Endothelial cell of umbilical vein (primary cell): ENCODE measurements at regions not wholly inside any gene's neighbourhood (a gene's known extent, or its start where the extent isn't known, plus 50 kb on each side); places are given as distances from the start of the nearest gene placed in this dataset.

Experiments used
- BruUV-seq: library from RNA; stranded (reverse); fragments of 400-500 nt; replicated peaks from 2 replicates; lab custom pipeline; 2021; lab: Mats Ljungman, UMichigan
- CTCF ChIA-PET: fragments of 300-600, 350-600 bp; sonication (Branson Sonifier 250); formaldehyde crosslinking; loops from one replicate; lab custom pipeline; 2021; ENCODE audit warnings: antibody characterized with exemption, inconsistent platforms; lab: Charles Lee
- POLR2A ChIA-PET: fragments of 300-600, 350-600 bp; sonication (Branson Sonifier 250); formaldehyde crosslinking; loops from one replicate; lab custom pipeline; 2021; ENCODE audit warnings: antibody characterized with exemption, inconsistent platforms; lab: Charles Lee
- DNase-seq: peaks from one replicate; pipeline ENCODE4 v3.0.0-alpha.2; 2011; ENCODE audit warnings: low read depth, low spot score
- FAIRE-seq: peaks from 2 replicates; lab custom pipeline; 2011; peaks lifted over from hg19 to GRCh38; lab: Jason Lieb, UNC
- H2AFZ ChIP-seq: 2 replicates; pipeline ENCODE4 v1.6.0; 2012; ENCODE audit warnings: low read depth, low read length, control low read depth, inconsistent platforms
- H3K27ac ChIP-seq: 2 replicates; pipeline ENCODE4 v1.5.1; 2011; ENCODE audit warnings: low read depth, mild to moderate bottlenecking, control low read depth, low read length, moderate library complexity; ENCODE audit not compliant: insufficient read depth
- H3K27me3 ChIP-seq, 2 experiments: 2 replicates each; pipeline versions ENCODE4 v1.6.0 to v1.6.1; 2011; ENCODE audit warnings: low read length in 2 of 2, mixed read lengths in 1 of 2; ENCODE audit not compliant: control insufficient read depth in 2 of 2, insufficient read depth in 2 of 2
- H3K36me3 ChIP-seq, 2 experiments: 2 replicates in 1 of 2; 3 replicates in 1 of 2; pipeline ENCODE4 v1.5.1; 2011; ENCODE audit warnings: low read length in 2 of 2, mild to moderate bottlenecking in 1 of 2, moderate library complexity in 1 of 2; ENCODE audit not compliant: control insufficient read depth in 2 of 2, insufficient read depth in 2 of 2; ENCODE audit errors: extremely low read depth in 1 of 2
- H3K4me1 ChIP-seq: 3 replicates; pipeline ENCODE4 v1.5.1; 2011; ENCODE audit warnings: mild to moderate bottlenecking, low read length; ENCODE audit not compliant: control insufficient read depth, insufficient read depth; ENCODE audit errors: extremely low read depth
- H3K4me2 ChIP-seq: 2 replicates; pipeline ENCODE4 v1.6.1; 2011; ENCODE audit warnings: low read length, control low read depth, mixed read lengths; ENCODE audit not compliant: insufficient read depth
- H3K4me3 ChIP-seq, 3 experiments: fragments of 200-600 bp in 1 of 3; sonication (generic), shearing (Covaris generic) in 1 of 3; replicated peaks in 1 of 3; 2 replicates each; pipeline ENCODE4 v1.5.1; 2011 to 2016; ENCODE audit warnings: control low read depth in 3 of 3, low read length in 3 of 3, mild to moderate bottlenecking in 2 of 3, inconsistent platforms in 1 of 3, low read depth in 1 of 3, moderate library complexity in 1 of 3; ENCODE audit not compliant: insufficient read depth in 1 of 3
- H3K79me2 ChIP-seq: 2 replicates; pipeline ENCODE4 v1.6.0; 2012; ENCODE audit warnings: low read length, inconsistent platforms; ENCODE audit not compliant: control insufficient read depth, insufficient read depth
- H3K9ac ChIP-seq: replicated peaks from 2 replicates; pipeline ENCODE3; 2011; ENCODE audit warnings: low read length, control low read depth; ENCODE audit not compliant: insufficient read depth; ENCODE audit errors: extremely low read depth
- H3K9me1 ChIP-seq: replicated peaks from 3 replicates; pipeline ENCODE4 v1.6.0; 2011; ENCODE audit warnings: mild to moderate bottlenecking, low read length; ENCODE audit not compliant: control insufficient read depth, insufficient read depth; ENCODE audit errors: extremely low read depth
- H3K9me3 ChIP-seq: replicated peaks from 2 replicates; pipeline ENCODE4 v1.5.1; 2012; ENCODE audit warnings: low read length, inconsistent platforms; ENCODE audit not compliant: control insufficient read depth, insufficient read depth
- H4K20me1 ChIP-seq: replicated peaks from 2 replicates; pipeline ENCODE3; 2011; ENCODE audit warnings: mild to moderate bottlenecking, low read length; ENCODE audit not compliant: control insufficient read depth, insufficient read depth; ENCODE audit errors: extremely low read depth
- EZH2 ChIP-seq: IDR thresholded peaks from 2 replicates; pipeline ENCODE4 v1.6.1; 2012; ENCODE audit warnings: borderline replicate concordance, low read depth, mild to moderate bottlenecking, moderate library complexity, low read length, inconsistent platforms; ENCODE audit not compliant: severe bottlenecking
- FOS ChIP-seq: IDR thresholded peaks from 2 replicates; pipeline ENCODE4 v1.6.1; 2011; ENCODE audit warnings: mild to moderate bottlenecking, low read length, moderate library complexity, borderline replicate concordance; ENCODE audit not compliant: insufficient read depth
- GATA2 ChIP-seq: IDR thresholded peaks from 2 replicates; pipeline ENCODE4 v1.7.0; 2011; ENCODE audit warnings: low read depth, mild to moderate bottlenecking, moderate library complexity, mixed read lengths, low read length; ENCODE audit not compliant: insufficient read length, insufficient read depth
- JUN ChIP-seq: IDR thresholded peaks from 2 replicates; pipeline ENCODE4 v1.6.1; 2011; ENCODE audit warnings: borderline replicate concordance, low read depth; ENCODE audit not compliant: insufficient read length, insufficient read depth
- MAX ChIP-seq: IDR thresholded peaks from 2 replicates; pipeline ENCODE4 v1.6.1; 2011; ENCODE audit not compliant: insufficient read depth, insufficient read length
- MYC ChIP-seq: IDR thresholded peaks from one replicate; pipeline ENCODE4 v1.6.1; 2011; ENCODE audit warnings: mild to moderate bottlenecking, low read depth, low read length
- POLR2A ChIP-seq: IDR thresholded peaks from 2 replicates; pipeline ENCODE4 v1.6.1; 2012; ENCODE audit warnings: low read depth, mild to moderate bottlenecking, control low read depth, low read length
- POLR2AphosphoS5 ChIP-seq: IDR thresholded peaks from 2 replicates; pipeline ENCODE4 v1.6.1; 2012; ENCODE audit warnings: low read depth, mild to moderate bottlenecking, control low read depth, low read length, moderate library complexity; ENCODE audit not compliant: insufficient read depth
- dilution Hi-C: fragments of 300-500 bp; cut with MboI; formaldehyde crosslinking; loops from one replicate; pipeline ENCODE4 v1.15.0; 2019; ENCODE audit warnings: low sequenced_read_pairs; ENCODE audit not compliant: extremely low pct_ligation_motif_present
- intact Hi-C: fragments of 100-400 bp; cut with micrococcal nuclease; formaldehyde crosslinking; loops from one replicate; pipeline ENCODE4 v1.10.0; 2022
- TF ChIP-seq, protein P1 (sequence below), 2 donors: IDR thresholded peaks; 1 replicate in 1 of 2; 2 replicates in 1 of 2; pipeline ENCODE4 v1.5.1; 2011; ENCODE audit warnings: low read length in 2 of 2, mild to moderate bottlenecking in 2 of 2, moderate library complexity in 2 of 2, control low read depth in 1 of 2, inconsistent platforms in 1 of 2, low read depth in 1 of 2; ENCODE audit not compliant: insufficient read depth in 1 of 2; ENCODE audit errors: extremely low read depth in 1 of 2

DNA sequence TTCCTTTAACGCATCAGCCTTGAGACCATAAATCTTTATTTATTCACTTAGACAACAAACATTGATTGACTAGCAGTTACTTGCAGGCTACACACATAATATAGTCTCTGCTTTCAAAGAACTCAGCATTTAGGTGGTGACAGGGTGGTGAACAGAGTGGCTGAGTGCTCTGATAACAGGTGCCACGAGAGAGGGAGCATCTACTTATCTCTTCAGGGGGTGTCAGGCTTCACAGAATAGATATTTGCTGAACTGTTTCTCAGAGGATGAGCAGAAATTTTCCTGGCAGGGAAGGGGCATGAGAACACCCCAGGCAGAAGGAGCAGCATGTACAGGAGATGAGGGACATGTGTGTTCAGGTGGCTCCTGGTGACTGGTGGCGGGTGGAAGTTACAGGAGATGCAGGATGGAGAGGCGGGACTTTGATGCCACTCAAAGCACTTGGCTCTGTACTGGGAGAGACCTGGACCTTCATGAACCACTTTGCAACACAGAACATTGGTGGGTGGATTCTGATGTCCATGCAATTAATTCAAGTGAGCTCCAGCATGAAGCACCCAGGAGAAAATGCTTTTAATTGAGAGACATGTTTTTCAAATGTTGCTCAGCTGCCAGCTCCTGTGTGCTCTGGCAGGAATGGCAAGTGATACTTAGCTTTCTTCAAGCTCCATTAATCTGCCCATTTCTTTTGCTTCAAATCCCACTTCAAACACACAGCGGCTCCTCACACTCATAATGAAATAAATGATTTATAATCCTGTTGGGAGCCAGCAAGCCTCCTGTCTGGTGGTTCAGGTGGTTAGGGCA is 248.9 kb downstream of the MYCN start:
- no peaks in the 10 kb centered on the region for H3K9me1 ChIP-seq
- CTCF ChIA-PET, result no interaction called here
- H4K20me1 ChIP-seq, result no peaks in the 10 kb centered on the region
- no peak overlapping the region for H2AFZ ChIP-seq
- no peak overlapping the region for H3K4me2 ChIP-seq
- no peaks in the 10 kb centered on the region for H3K36me3 ChIP-seq
- H3K27ac ChIP-seq, result no peak overlapping the region
- TF ChIP-seq EZH2 (no peak), POLR2A (no peak), POLR2AphosphoS5 (no peak), FOS (no peak), MAX (no peak), MYC (no peak), JUN (no peak), GATA2 (no peak)
- TF ChIP-seq, protein P1, sequence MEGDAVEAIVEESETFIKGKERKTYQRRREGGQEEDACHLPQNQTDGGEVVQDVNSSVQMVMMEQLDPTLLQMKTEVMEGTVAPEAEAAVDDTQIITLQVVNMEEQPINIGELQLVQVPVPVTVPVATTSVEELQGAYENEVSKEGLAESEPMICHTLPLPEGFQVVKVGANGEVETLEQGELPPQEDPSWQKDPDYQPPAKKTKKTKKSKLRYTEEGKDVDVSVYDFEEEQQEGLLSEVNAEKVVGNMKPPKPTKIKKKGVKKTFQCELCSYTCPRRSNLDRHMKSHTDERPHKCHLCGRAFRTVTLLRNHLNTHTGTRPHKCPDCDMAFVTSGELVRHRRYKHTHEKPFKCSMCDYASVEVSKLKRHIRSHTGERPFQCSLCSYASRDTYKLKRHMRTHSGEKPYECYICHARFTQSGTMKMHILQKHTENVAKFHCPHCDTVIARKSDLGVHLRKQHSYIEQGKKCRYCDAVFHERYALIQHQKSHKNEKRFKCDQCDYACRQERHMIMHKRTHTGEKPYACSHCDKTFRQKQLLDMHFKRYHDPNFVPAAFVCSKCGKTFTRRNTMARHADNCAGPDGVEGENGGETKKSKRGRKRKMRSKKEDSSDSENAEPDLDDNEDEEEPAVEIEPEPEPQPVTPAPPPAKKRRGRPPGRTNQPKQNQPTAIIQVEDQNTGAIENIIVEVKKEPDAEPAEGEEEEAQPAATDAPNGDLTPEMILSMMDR (IDR thresholded peaks at IDR 0.05; ENCODE audit: extremely low read depth in 1 of 2, insufficient read depth in 1 of 2, low read depth in 1 of 2, low read length in 2 of 2), result no peak
- H3K9me3 ChIP-seq, result no peaks in the 10 kb centered on the region
- H3K9ac ChIP-seq, result no peak overlapping the region
- H3K4me1 ChIP-seq, result no peaks in the 10 kb centered on the region
- no peaks in the 10 kb centered on the region for H3K27me3 ChIP-seq
- no peak for DNase-seq
- dilution Hi-C loops (no loop called here), intact Hi-C loops (no loop called here)
- POLR2A ChIA-PET, result no interaction called here
- FAIRE-seq, result no peak
- no TSS peak for BruUV-seq
- no peaks in the 10 kb centered on the region for H3K79me2 ChIP-seq
- H3K4me3 ChIP-seq, result no peak overlapping the region
